Hepatocyte (in vitro differentiated cells): ENCODE measurements at regions not wholly inside any gene's neighbourhood (a gene's known extent, or its start where the extent isn't known, plus 50 kb on each side); places are given as distances from the start of the nearest gene placed in this dataset.

Experiments
- DNase-seq: peaks from one replicate; pipeline ENCODE4 v3.0.0-alpha.2; 2016; ENCODE audit warnings: low spot score
- H2AFZ ChIP-seq: fragments of 200-600 bp; sonication (generic); 2 replicates; pipeline ENCODE4 v1.6.0; 2016; ENCODE audit warnings: antibody characterized with exemption, mild to moderate bottlenecking
- H3K27ac ChIP-seq: fragments of 200-600 bp; sonication (generic); 2 replicates; pipeline ENCODE4 v1.5.1; 2016; ENCODE audit warnings: mild to moderate bottlenecking
- H3K27me3 ChIP-seq: fragments of 200-600 bp; sonication (generic); 2 replicates; pipeline ENCODE4 v1.6.1; 2016
- H3K36me3 ChIP-seq: fragments of 200-600 bp; sonication (generic); replicated peaks from 2 replicates; pipeline ENCODE4 v1.5.1; 2016; ENCODE audit warnings: low read depth; ENCODE audit not compliant: insufficient read depth
- H3K4me1 ChIP-seq: fragments of 200-600 bp; sonication (generic); 2 replicates; pipeline ENCODE4 v1.5.1; 2016; ENCODE audit warnings: mild to moderate bottlenecking, moderate library complexity; ENCODE audit not compliant: insufficient read depth
- H3K4me2 ChIP-seq: fragments of 200-600 bp; sonication (generic); 2 replicates; pipeline ENCODE4 v1.6.0; 2016
- H3K4me3 ChIP-seq: fragments of 200-600 bp; sonication (generic); 2 replicates; pipeline ENCODE4 v1.5.1; 2016; ENCODE audit warnings: mild to moderate bottlenecking
- H3K79me2 ChIP-seq: fragments of 200-600 bp; sonication (generic); 2 replicates; pipeline ENCODE4 v1.6.0; 2017; ENCODE audit warnings: mild to moderate bottlenecking
- H3K9me2 ChIP-seq: fragments of 200-600 bp; sonication (generic); replicated peaks from 2 replicates; pipeline ENCODE4 v1.6.0; 2017; ENCODE audit warnings: mild to moderate bottlenecking; ENCODE audit not compliant: insufficient read depth
- H3K9me3 ChIP-seq: fragments of 200-600 bp; sonication (generic); 2 replicates; pipeline ENCODE4 v1.5.1; 2016; ENCODE audit warnings: low read depth, mild to moderate bottlenecking
- H4K20me1 ChIP-seq: fragments of 200-600 bp; sonication (generic); 2 replicates; pipeline ENCODE4 v1.6.0; 2016; ENCODE audit warnings: mild to moderate bottlenecking; ENCODE audit not compliant: insufficient read depth, poor library complexity, severe bottlenecking
- EZH2 ChIP-seq: fragments of 200-600 bp; sonication (generic); IDR thresholded peaks from 2 replicates; pipeline ENCODE4 v1.6.1; 2016; ENCODE audit warnings: antibody characterized with exemption, mild to moderate bottlenecking, borderline replicate concordance
- EZH2phosphoT487 ChIP-seq: fragments of 200-600 bp; sonication (generic); IDR thresholded peaks from one replicate; pipeline ENCODE4 v1.6.1; 2018; ENCODE audit warnings: antibody characterized with exemption, mild to moderate bottlenecking, low read depth, moderate library complexity; ENCODE audit not compliant: unreplicated experiment, severe bottlenecking
- WGBS: methylation state at CpG from one replicate; pipeline ENCODE4 v1.1.6; 2016; ENCODE audit warnings: low lambda C conversion rate; ENCODE audit errors: missing lambda C conversion rate; 5-methylcytosine and 5-hydroxymethylcytosine counted together
- TF ChIP-seq, protein P1 (sequence below): fragments of 200-600 bp; sonication (generic); IDR thresholded peaks from 2 replicates; pipeline ENCODE4 v1.5.1; 2016; ENCODE audit warnings: antibody characterized with exemption, mild to moderate bottlenecking; ENCODE audit not compliant: poor library complexity

DNA sequence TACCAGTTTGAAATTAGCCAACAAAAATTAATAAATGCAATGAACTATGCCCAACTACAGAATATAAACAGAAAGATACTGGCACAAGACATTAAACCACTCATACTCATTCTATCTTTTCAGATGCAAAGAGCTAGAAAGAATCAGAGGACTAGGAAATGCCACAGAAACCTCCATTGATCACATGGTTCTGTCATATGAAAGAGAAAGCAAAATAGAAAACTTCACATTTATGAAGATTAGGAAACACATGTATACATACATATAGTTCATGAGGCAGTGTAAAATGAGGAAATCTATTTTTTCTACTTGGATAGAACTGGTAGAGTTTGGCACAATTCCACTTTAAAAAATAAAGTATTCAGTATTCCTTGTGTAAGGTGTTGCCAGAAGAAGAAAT is 275.1 kb upstream of the PTGER4 start:
- H3K79me2 ChIP-seq = no peaks in the 10 kb centered on the region
- H3K27ac ChIP-seq = no peak overlapping the region
- no peaks in the 10 kb centered on the region for H3K9me2 ChIP-seq
- H3K4me2 ChIP-seq = no peak overlapping the region
- TF ChIP-seq EZH2 (no peak), EZH2phosphoT487 (no peak)
- TF ChIP-seq, protein P1, sequence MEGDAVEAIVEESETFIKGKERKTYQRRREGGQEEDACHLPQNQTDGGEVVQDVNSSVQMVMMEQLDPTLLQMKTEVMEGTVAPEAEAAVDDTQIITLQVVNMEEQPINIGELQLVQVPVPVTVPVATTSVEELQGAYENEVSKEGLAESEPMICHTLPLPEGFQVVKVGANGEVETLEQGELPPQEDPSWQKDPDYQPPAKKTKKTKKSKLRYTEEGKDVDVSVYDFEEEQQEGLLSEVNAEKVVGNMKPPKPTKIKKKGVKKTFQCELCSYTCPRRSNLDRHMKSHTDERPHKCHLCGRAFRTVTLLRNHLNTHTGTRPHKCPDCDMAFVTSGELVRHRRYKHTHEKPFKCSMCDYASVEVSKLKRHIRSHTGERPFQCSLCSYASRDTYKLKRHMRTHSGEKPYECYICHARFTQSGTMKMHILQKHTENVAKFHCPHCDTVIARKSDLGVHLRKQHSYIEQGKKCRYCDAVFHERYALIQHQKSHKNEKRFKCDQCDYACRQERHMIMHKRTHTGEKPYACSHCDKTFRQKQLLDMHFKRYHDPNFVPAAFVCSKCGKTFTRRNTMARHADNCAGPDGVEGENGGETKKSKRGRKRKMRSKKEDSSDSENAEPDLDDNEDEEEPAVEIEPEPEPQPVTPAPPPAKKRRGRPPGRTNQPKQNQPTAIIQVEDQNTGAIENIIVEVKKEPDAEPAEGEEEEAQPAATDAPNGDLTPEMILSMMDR = no peak
- peaks cover 15% of the 10 kb centered on the region for H3K4me1 ChIP-seq
- no peaks in the 10 kb centered on the region for H3K9me3 ChIP-seq
- DNase-seq = no peak
- no peak overlapping the region for H3K4me3 ChIP-seq
- no peaks in the 10 kb centered on the region for H3K27me3 ChIP-seq
- H3K36me3 ChIP-seq = no peaks in the 10 kb centered on the region
- no peak overlapping the region for H2AFZ ChIP-seq
- no peaks in the 10 kb centered on the region for H4K20me1 ChIP-seq

DNA sequence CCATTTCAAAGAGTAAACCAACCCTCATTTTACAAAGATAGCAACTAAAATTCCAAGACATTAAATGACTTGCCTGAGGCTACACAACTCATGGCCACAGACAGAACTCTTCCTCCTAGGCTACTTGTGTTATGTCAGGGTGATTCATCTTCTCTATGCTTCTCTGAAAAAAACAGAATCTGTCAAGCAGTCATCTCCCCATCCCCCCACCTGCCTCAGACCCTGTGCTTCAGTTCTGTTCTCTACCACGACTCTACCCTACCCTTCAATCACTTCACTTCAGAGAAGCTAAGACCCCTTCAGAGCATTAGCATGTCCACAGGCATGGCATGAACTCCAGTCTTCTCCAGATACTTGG is 277.7 kb upstream of the PTGER4 start:
- Histone ChIP-seq H3K4me3 (no peak overlapping the region), H3K27me3 (no peaks in the 10 kb centered on the region), H3K4me2 (no peak overlapping the region), H3K4me1 (peaks cover 12% of the 10 kb centered on the region), H2AFZ (no peak overlapping the region), H3K36me3 (no peaks in the 10 kb centered on the region), H3K9me3 (no peaks in the 10 kb centered on the region), H4K20me1 (no peaks in the 10 kb centered on the region), H3K27ac (no peak overlapping the region), H3K79me2 (no peaks in the 10 kb centered on the region), H3K9me2 (no peaks in the 10 kb centered on the region)
- TF ChIP-seq EZH2phosphoT487 = no peak
- TF ChIP-seq EZH2 = no peak
- TF ChIP-seq, protein P1 = no peak
- no peak for DNase-seq
- WGBS = 50% methylated on average over 1 of the region's 1 CpG

- no peak overlapping the region for H3K27ac ChIP-seq
- H3K79me2 ChIP-seq = no peaks in the 10 kb centered on the region
These were observed 278.3 kb upstream of the PTGER4 start for GRCh38 chr5:40401284-40402006.

More at GRCh38 chr5:40401284-40402006, 278.3 kb upstream of the PTGER4 start:
- Histone ChIP-seq H3K4me2 (no peak overlapping the region), H3K9me3 (no peaks in the 10 kb centered on the region), H3K9me2 (no peaks in the 10 kb centered on the region), H3K4me3 (no peak overlapping the region), H2AFZ (no peak overlapping the region), H4K20me1 (no peaks in the 10 kb centered on the region), H3K4me1 (peaks cover 7% of the 10 kb centered on the region), H3K27me3 (no peaks in the 10 kb centered on the region), H3K36me3 (no peaks in the 10 kb centered on the region)
- no peak for TF ChIP-seq EZH2
- no peak for TF ChIP-seq EZH2phosphoT487
- TF ChIP-seq, protein P1 = no peak
- DNase-seq = no peak
- WGBS = 74% methylated on average over 4 of the region's 4 CpGs
